Caki2 (cell line): ENCODE measurements at regions not wholly inside any gene's neighbourhood (a gene's known extent, or its start where the extent isn't known, plus 50 kb on each side); places are given as distances from the start of the nearest gene placed in this dataset.
"Not testable (repeated sequence)": the region's sequence is repeated elsewhere in the genome, so short reads cannot be mapped to it uniquely, and the experiment has no call there.

ENCODE experiments used
- DNase-seq: peaks from one replicate; pipeline ENCODE4 v3.0.0-alpha.2; 2015; ENCODE audit warnings: low read depth
- in situ Hi-C: cut with HindIII; loops from 2 replicates; pipeline ENCODE4 v1.10.0; 2016; ENCODE audit warnings: low sequenced_read_pairs, low pct_unique_long_range_greater_than_20kb, mixed read lengths

- DNase-seq = no peak
- in situ Hi-C loops = no loop called here
These were observed 407.2 kb downstream of the KCNRG start for GRCh38 chr13:50422181-50423148.

- DNase-seq = no peak
- in situ Hi-C loops = no loop called here
These were observed 409.7 kb downstream of the KCNRG start for GRCh38 chr13:50424993-50425392.

- in situ Hi-C loops = no loop called here
- no peak for DNase-seq
These were observed 410.5 kb downstream of the KCNRG start for GRCh38 chr13:50425772-50426171.

GRCh38 chr13:50426927-50427326 is 411.7 kb downstream of the KCNRG start:
- in situ Hi-C loops = no loop called here
- no peak for DNase-seq

- in situ Hi-C loops, DNase-seq: not testable (repeated sequence)
These were observed 412.3 kb downstream of the KCNRG start for GRCh38 chr13:50427511-50427910.

GRCh38 chr13:50428183-50428877 is 413.1 kb downstream of the KCNRG start:
- in situ Hi-C loops = no loop called here
- no peak for DNase-seq

GRCh38 chr13:50435011-50435410 is 408.5 kb downstream of the DLEU7 start:
- DNase-seq = no peak
- in situ Hi-C loops = no loop called here

GRCh38 chr13:50437252-50437651 is 406.2 kb downstream of the DLEU7 start:
- in situ Hi-C loops = no loop called here
- no peak for DNase-seq

- in situ Hi-C loops = no loop called here
- DNase-seq = no peak
These were observed 405.1 kb downstream of the DLEU7 start for GRCh38 chr13:50438351-50438750.

GRCh38 chr13:50441130-50441529 is 402.4 kb downstream of the DLEU7 start:
- DNase-seq = no peak
- in situ Hi-C loops = no loop called here

- DNase-seq = no peak
These were observed 398.8 kb downstream of the DLEU7 start for GRCh38 chr13:50444726-50445125.

GRCh38 chr13:50446611-50447010 is 396.9 kb downstream of the DLEU7 start:
- in situ Hi-C loops = no loop called here
- DNase-seq = no peak

More at GRCh38 chr13:50444726-50445125, 398.8 kb downstream of the DLEU7 start:
- in situ Hi-C loops = no loop called here

- DNase-seq = peak; percentile 80
- in situ Hi-C loops = no loop called here
These were observed 394.9 kb downstream of the DLEU7 start for GRCh38 chr13:50448535-50448998.

GRCh38 chr13:50449465-50449864 is 394.0 kb downstream of the DLEU7 start:
- in situ Hi-C loops = no loop called here
- peak; percentile 16 for DNase-seq

- DNase-seq = peak; percentile 41
- in situ Hi-C loops = no loop called here
These were observed 393.2 kb downstream of the DLEU7 start for GRCh38 chr13:50450279-50450678.

- in situ Hi-C loops = no loop called here
- no peak for DNase-seq
These were observed 391.9 kb downstream of the DLEU7 start for GRCh38 chr13:50451609-50452008.

- DNase-seq = no peak
- in situ Hi-C loops = no loop called here
These were observed 391.5 kb downstream of the DLEU7 start for GRCh38 chr13:50452028-50452427.

GRCh38 chr13:50452756-50453155 is 390.7 kb downstream of the DLEU7 start:
- DNase-seq = no peak
- in situ Hi-C loops = no loop called here

- in situ Hi-C loops = no loop called here
- DNase-seq = no peak
These were observed 390.3 kb downstream of the DLEU7 start for GRCh38 chr13:50453188-50453587.
